ENCODE measurements at regions not wholly inside any gene's neighbourhood (a gene's known extent, or its start where the extent isn't known, plus 50 kb on each side); places are given as distances from the start of the nearest gene placed in this dataset.

- Histone ChIP-seq H2AFZ (ENCODE audit: insufficient read depth, low read depth, low read length, poor library complexity, severe bottlenecking) (no peak overlapping the region), H3K27me3 (replicated peaks in 1 of 4; ENCODE audit: control extremely low read depth in 1 of 4, control insufficient read depth in 3 of 4, insufficient read depth in 4 of 4, low read length in 3 of 4) (no peaks in the 10 kb centered on the region), H3K4me2 (replicated peaks; ENCODE audit: low read depth, low read length, poor library complexity, severe bottlenecking) (no peak overlapping the region), H3K4me3 (ENCODE audit: control extremely low read depth in 1 of 5, extremely low read depth in 1 of 5, insufficient read depth in 1 of 5, low read depth in 2 of 5, low read length in 4 of 5) (no peak overlapping the region), H3K79me2 (ENCODE audit: control insufficient read depth, insufficient read depth, low read length) (no peaks in the 10 kb centered on the region), H3K36me3 (replicated peaks in 1 of 2; ENCODE audit: control extremely low read depth in 1 of 2, control insufficient read depth in 1 of 2, extremely low read depth in 1 of 2, insufficient read depth in 2 of 2, low read length in 1 of 2) (no peaks in the 10 kb centered on the region), H3K9me3 (ENCODE audit: control extremely low read depth in 1 of 3, control insufficient read depth in 2 of 3, insufficient read depth in 1 of 3, low read length in 2 of 3) (peaks cover 0 to 6% (median 0%) of the 10 kb centered on the region in 3 donors), H3K4me1 (ENCODE audit: control insufficient read depth in 2 of 2, insufficient read depth in 2 of 2, low read length in 2 of 2) (no peaks in the 10 kb centered on the region), H3K27ac (ENCODE audit: low read length in 2 of 2) (no peak overlapping the region), H3K9ac (ENCODE audit: low read length) (no peak overlapping the region), H4K20me1 (ENCODE audit: control insufficient read depth, insufficient read depth, low read length, poor library complexity, severe bottlenecking) (no peaks in the 10 kb centered on the region)
- ChIA-PET CTCF (no interaction called here), POLR2A (no interaction called here)
- TF ChIP-seq CTCF (IDR thresholded peaks at IDR 0.05) (no peak), EZH2 (IDR thresholded peaks at IDR 0.05; ENCODE audit: borderline replicate concordance, insufficient read depth, low read depth, low read length, poor library complexity, severe bottlenecking) (no peak)
- H3K27ac Mint-ChIP-seq, result no peak overlapping the region
- no peaks in the 10 kb centered on the region for H3K27me3 Mint-ChIP-seq
- no peak for ATAC-seq (ENCODE audit: low read depth)
- no peaks in the 10 kb centered on the region for H3K4me1 Mint-ChIP-seq
- intact Hi-C loops (cut with micrococcal nuclease), result no loop called here
- no peak overlapping the region for H3K4me3 Mint-ChIP-seq
- peaks cover 9% of the 10 kb centered on the region for H3K9me3 Mint-ChIP-seq (ENCODE audit: insufficient read depth)
- no peak for DNase-seq
- WGBS (ENCODE audit: insufficient coverage), result 77% methylated on average over 2 of the region's 3 CpGs
These were observed 227.9 kb upstream of the TAS2R1 start for GRCh38 chr5:9858043-9858442.

GRCh38 chr5:9853309-9853708, 223.2 kb upstream of the TAS2R1 start:
- no peak for TF ChIP-seq CTCF (IDR thresholded peaks at IDR 0.05)
- ChIA-PET CTCF (no interaction called here), POLR2A (no interaction called here)
- H3K27me3 ChIP-seq (replicated peaks in 1 of 4; ENCODE audit: control extremely low read depth in 1 of 4, control insufficient read depth in 3 of 4, insufficient read depth in 4 of 4, low read length in 3 of 4), result no peaks in the 10 kb centered on the region
- no peak overlapping the region for H3K4me3 Mint-ChIP-seq
- H4K20me1 ChIP-seq (ENCODE audit: control insufficient read depth, insufficient read depth, low read length, poor library complexity, severe bottlenecking), result no peaks in the 10 kb centered on the region
- H3K9ac ChIP-seq (ENCODE audit: low read length), result no peak overlapping the region
- no peak overlapping the region for H2AFZ ChIP-seq (ENCODE audit: insufficient read depth, low read depth, low read length, poor library complexity, severe bottlenecking)
- H3K27me3 Mint-ChIP-seq, result no peaks in the 10 kb centered on the region
- H3K79me2 ChIP-seq (ENCODE audit: control insufficient read depth, insufficient read depth, low read length), result no peaks in the 10 kb centered on the region
- H3K27ac ChIP-seq (ENCODE audit: low read length in 2 of 2), result no peak overlapping the region
- intact Hi-C loops (cut with micrococcal nuclease), result no loop called here
- H3K4me3 ChIP-seq (ENCODE audit: control extremely low read depth in 1 of 5, extremely low read depth in 1 of 5, insufficient read depth in 1 of 5, low read depth in 2 of 5, low read length in 4 of 5), result no peak overlapping the region
- no peak overlapping the region for H3K27ac Mint-ChIP-seq
- H3K4me1 Mint-ChIP-seq, result no peaks in the 10 kb centered on the region
- H3K4me2 ChIP-seq (replicated peaks; ENCODE audit: low read depth, low read length, poor library complexity, severe bottlenecking), result no peak overlapping the region
- WGBS (ENCODE audit: insufficient coverage), result no CpG with 5 or more reads among the region's 2 CpGs
- no peaks in the 10 kb centered on the region for H3K4me1 ChIP-seq (ENCODE audit: control insufficient read depth in 2 of 2, insufficient read depth in 2 of 2, low read length in 2 of 2)
- DNase-seq, result no peak
- no peak for ATAC-seq (ENCODE audit: low read depth)
- H3K36me3 ChIP-seq (replicated peaks in 1 of 2; ENCODE audit: control extremely low read depth in 1 of 2, control insufficient read depth in 1 of 2, extremely low read depth in 1 of 2, insufficient read depth in 2 of 2, low read length in 1 of 2), result no peaks in the 10 kb centered on the region
- peaks cover 9% of the 10 kb centered on the region for H3K9me3 Mint-ChIP-seq (ENCODE audit: insufficient read depth)
- H3K9me3 ChIP-seq (ENCODE audit: control extremely low read depth in 1 of 3, control insufficient read depth in 2 of 3, insufficient read depth in 1 of 3, low read length in 2 of 3), result peaks cover 0 to 8% (median 0%) of the 10 kb centered on the region in 3 donors

Measured in B cell (primary cell).